ENCODE measurements at regions not wholly inside any gene's neighbourhood (a gene's known extent, or its start where the extent isn't known, plus 50 kb on each side); places are given as distances from the start of the nearest gene placed in this dataset.

DNA sequence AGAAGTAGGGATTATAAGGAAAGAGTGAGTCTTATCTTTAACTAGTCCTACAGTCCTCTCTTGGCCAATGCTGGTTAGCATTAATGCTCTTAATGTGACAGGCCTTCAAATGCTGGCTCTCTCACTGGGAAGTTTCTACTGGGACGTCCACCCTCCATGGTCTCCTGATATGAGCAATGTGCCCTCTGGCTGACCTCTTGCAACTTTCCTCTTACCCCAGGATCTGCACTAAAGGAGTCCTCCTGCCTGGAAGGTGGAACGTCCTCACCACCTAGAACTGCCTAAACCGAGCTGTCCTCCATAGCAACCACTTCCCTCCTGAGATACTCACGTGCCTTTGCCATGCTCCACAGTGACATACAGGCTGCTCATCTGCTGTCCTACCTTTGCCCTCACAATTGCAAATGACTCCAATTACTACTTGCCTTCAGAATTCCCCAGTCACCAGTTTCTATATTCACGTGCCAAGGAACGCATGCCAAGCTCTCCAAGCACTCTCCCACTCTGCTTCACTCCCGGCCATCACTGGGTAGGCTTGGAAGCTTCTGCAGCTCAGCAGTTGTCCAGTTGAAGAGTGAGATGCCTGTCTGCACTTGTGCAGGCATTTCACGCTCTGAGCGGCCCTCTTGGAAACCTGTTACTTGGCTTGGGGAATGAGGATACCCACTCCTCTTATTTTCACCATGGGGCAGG is 404.7 kb downstream of the RRAGC start:
- Mint-ChIP-seq H3K27me3 (peaks cover 10% of the 10 kb centered on the region), H3K27ac (no peak overlapping the region)

DNA sequence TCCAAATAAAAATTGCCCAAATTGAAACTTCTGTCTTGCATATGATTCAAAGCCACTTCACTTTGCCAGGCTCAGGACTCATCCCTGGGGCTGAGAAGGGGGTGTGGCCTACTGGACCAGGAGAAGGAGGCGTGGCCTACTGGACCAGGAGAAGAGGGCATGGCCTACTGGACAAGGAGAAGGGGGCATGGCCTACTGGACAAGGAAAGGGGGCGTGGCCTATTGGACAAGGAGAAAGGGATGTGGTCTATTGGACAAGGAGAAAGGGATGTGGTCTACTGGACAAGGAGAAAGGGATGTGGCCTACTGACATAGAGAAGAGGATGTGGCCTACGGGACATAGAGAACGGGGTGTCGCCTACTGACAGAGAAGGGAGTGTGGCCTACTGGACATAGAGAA is 405.3 kb downstream of the RRAGC start:
- Mint-ChIP-seq H3K27ac (no peak overlapping the region), H3K27me3 (peaks cover 6% of the 10 kb centered on the region), H3K4me1 (no peaks in the 10 kb centered on the region), H3K9me3 (no peaks in the 10 kb centered on the region), H3K4me3 (no peak overlapping the region), H3K36me3 (ENCODE audit: low read depth) (no peaks in the 10 kb centered on the region)
- ATAC-seq (no peak), DNase-seq (no peak)

More for the DNA sequence above, 404.7 kb downstream of the RRAGC start:
- H3K4me1 Mint-ChIP-seq, result no peaks in the 10 kb centered on the region
- H3K9me3 Mint-ChIP-seq, result no peaks in the 10 kb centered on the region
- no peak for ATAC-seq
- no peak overlapping the region for H3K4me3 Mint-ChIP-seq
- no peak for DNase-seq
- no peaks in the 10 kb centered on the region for H3K36me3 Mint-ChIP-seq (ENCODE audit: low read depth)

DNA sequence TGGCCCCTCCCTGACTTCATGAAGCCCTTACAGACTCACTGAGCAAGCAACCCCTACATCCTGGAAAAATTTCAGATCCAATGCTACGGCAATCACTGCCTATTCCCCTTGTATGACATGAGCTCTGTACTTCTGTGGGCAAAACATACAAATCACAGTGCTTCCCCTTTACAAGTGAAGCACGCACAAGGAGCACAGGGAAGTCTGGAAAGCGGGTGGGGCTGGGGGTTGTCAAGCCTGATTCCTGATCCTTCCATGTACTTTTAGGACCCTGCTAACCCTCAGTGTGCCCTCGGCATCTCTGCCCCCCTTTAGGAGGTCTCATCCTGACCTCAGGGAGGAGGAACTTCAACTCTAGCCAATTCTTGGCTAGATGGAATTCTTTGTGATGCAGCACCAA is 405.7 kb upstream of the POU3F1 start:
- no peaks in the 10 kb centered on the region for H3K9me3 Mint-ChIP-seq
- H3K4me3 Mint-ChIP-seq, result no peak overlapping the region
- no peak overlapping the region for H3K27ac Mint-ChIP-seq
- DNase-seq, result no peak
- ATAC-seq, result no peak
- H3K4me1 Mint-ChIP-seq, result no peaks in the 10 kb centered on the region
- no peaks in the 10 kb centered on the region for H3K36me3 Mint-ChIP-seq (ENCODE audit: low read depth)
- peaks cover 12% of the 10 kb centered on the region for H3K27me3 Mint-ChIP-seq

DNA sequence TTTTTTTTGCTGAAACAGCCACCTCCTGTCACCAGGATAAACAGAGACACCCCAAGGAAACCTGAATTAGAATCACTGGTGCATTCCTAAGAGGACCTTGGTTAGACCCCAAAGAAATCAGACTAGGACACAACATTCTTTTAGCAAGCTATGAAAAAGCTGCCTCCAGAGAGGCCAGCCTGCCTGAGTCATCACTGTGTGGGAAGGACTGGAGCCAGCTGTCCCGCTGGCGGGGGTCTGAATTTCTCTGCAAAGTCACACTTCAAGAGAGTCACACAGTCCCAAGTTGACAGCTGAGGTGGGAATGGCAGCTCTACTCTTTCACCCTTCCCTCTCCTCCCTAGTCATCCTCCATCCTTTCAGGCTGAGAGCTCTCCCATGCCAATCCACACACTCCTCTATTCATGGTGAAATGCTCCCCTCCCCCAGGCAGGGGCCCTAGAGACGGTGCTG is 405.0 kb upstream of the POU3F1 start:
- Mint-ChIP-seq H3K27me3 (peaks cover 15% of the 10 kb centered on the region), H3K4me3 (no peak overlapping the region), H3K4me1 (no peaks in the 10 kb centered on the region), H3K9me3 (no peaks in the 10 kb centered on the region), H3K27ac (no peak overlapping the region), H3K36me3 (ENCODE audit: low read depth) (no peaks in the 10 kb centered on the region)
- ATAC-seq, result peak; percentile 31
- DNase-seq, result no peak

DNA sequence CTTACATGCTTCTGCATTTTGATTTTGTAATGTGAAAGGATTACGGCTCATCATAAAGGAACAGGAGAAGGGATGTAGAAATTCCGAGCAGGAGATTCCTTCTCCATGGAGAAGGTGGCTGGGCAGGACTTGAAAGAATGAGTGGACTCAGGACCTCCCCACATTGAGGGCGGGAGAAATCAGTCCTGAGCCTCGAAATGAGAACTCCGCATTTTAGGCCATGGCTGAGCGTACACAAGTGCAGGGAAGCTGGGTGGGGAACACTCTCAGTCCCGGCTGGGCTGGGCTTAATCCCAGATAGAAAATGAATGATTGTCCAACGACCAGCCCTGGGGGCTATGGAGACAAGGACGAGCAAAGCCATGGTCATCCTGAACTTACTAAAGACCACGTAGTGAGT is 402.3 kb upstream of the POU3F1 start:
- Mint-ChIP-seq H3K36me3 (ENCODE audit: low read depth) (no peaks in the 10 kb centered on the region), H3K27ac (no peak overlapping the region), H3K4me1 (no peaks in the 10 kb centered on the region), H3K27me3 (peaks cover 30% of the 10 kb centered on the region), H3K9me3 (no peaks in the 10 kb centered on the region), H3K4me3 (no peak overlapping the region)
- ATAC-seq, result no peak
- no peak for DNase-seq

DNA sequence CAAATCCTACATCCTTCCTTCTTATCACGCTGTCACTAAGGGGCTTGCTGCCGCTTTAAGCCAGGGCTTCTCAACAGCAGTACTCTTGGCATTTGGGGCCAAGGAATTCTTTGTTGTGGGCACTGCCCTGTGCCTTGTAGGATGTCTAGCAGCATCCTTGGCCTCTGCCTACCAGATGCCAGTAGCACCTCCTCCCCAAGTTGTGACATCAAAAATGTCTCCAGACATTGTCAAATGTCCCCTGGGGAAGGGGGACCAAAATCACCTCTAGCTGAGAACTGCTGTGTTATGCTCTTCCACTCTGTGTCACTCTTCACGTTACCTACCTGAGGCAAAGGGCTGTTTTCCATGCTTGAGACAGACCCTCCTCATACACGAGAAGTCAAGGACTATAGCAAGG is 400.3 kb upstream of the POU3F1 start:
- Mint-ChIP-seq H3K4me3 (no peak overlapping the region), H3K4me1 (no peaks in the 10 kb centered on the region), H3K27ac (no peak overlapping the region), H3K27me3 (peaks cover 34% of the 10 kb centered on the region), H3K9me3 (peaks cover 1% of the 10 kb centered on the region), H3K36me3 (ENCODE audit: low read depth) (no peaks in the 10 kb centered on the region)
- ATAC-seq (no peak), DNase-seq (no peak)

DNA sequence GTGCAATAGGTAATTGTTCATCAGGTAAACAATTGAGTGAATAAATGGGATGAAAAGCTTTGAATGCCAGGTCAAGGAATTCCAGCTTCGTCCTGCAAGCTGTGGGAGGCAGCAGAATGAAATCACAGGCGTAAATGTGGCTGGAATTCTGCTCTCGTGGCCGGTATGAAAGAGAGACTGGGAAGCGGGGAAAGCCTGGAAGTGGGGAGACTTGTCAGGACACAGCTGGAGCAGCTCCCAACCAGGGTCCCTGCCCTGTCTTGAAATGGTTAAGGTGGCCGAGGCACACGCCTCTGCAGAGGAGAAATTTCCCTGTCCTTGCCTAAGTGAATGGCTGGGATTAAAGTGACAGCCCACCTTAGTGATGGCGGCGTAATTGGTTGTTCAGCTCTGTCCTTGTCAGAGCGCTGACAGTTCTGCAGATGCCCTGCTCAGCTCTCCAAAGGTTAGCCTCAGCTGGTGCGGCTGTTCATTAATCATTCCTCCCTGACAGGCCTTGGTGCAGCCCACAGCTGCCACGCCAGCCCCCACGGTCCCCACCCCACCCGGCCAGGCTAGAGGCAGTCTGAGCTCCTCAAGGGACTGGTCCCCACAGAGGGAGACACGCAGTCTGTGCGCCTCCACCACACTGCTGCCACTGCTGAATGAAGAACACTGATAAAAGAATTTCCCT is 398.3 kb upstream of the POU3F1 start:
- no peak overlapping the region for H3K4me3 Mint-ChIP-seq
- peaks cover 19% of the 10 kb centered on the region for H3K9me3 Mint-ChIP-seq
- DNase-seq (no peak), ATAC-seq (no peak)
- peaks cover 2% of the 10 kb centered on the region for H3K36me3 Mint-ChIP-seq (ENCODE audit: low read depth)
- peaks cover 46% of the 10 kb centered on the region for H3K27me3 Mint-ChIP-seq
- H3K4me1 Mint-ChIP-seq, result no peaks in the 10 kb centered on the region
- H3K27ac Mint-ChIP-seq, result no peak overlapping the region

DNA sequence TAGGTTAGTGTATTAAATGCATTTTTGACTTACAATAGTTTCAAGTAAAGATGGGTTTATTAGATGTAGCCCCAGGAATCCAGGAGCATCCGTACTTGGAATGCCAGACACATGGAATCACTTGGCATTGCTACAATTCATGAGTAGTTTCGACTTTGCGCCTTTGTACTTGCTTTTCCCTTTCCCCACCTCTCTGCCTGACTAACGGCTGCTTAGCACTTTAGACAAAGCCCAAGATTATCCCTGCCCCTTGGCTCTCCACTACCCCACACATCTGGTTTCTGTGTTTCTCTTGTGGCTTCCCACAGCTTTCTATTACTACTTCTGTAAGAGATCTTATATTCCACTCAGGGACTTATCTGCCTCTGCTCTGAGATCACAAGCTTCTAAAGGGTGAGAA is 397.7 kb upstream of the POU3F1 start:
- H3K4me3 Mint-ChIP-seq, result no peak overlapping the region
- DNase-seq (no peak), ATAC-seq (no peak)
- peaks cover 20% of the 10 kb centered on the region for H3K9me3 Mint-ChIP-seq
- peaks cover 46% of the 10 kb centered on the region for H3K27me3 Mint-ChIP-seq
- no peaks in the 10 kb centered on the region for H3K4me1 Mint-ChIP-seq
- H3K36me3 Mint-ChIP-seq (ENCODE audit: low read depth), result peaks cover 2% of the 10 kb centered on the region
- H3K27ac Mint-ChIP-seq, result no peak overlapping the region

DNA sequence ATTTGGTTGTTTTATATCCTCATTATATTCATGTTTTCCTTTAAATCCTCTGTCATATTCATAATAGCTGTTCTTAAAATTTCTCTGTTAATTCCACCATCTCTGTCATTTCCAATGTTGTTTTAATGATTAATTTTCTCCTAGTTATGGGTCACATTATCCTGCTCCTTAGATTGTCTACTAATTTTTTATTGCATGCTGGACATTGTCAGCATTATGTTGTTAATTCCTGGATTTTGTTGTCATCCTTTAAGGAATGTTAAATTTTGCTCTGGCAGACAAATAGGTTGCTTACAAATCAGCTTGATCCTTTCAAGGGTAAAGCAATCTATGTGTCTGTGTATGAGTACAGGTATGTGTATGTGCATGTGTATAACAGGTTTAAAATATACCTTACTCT is 393.8 kb upstream of the POU3F1 start:
- ATAC-seq, result no peak
- Mint-ChIP-seq H3K27me3 (peaks cover 29% of the 10 kb centered on the region), H3K4me3 (no peak overlapping the region), H3K27ac (no peak overlapping the region), H3K4me1 (no peaks in the 10 kb centered on the region), H3K9me3 (peaks cover 20% of the 10 kb centered on the region), H3K36me3 (ENCODE audit: low read depth) (peaks cover 2% of the 10 kb centered on the region)
- DNase-seq, result no peak

DNA sequence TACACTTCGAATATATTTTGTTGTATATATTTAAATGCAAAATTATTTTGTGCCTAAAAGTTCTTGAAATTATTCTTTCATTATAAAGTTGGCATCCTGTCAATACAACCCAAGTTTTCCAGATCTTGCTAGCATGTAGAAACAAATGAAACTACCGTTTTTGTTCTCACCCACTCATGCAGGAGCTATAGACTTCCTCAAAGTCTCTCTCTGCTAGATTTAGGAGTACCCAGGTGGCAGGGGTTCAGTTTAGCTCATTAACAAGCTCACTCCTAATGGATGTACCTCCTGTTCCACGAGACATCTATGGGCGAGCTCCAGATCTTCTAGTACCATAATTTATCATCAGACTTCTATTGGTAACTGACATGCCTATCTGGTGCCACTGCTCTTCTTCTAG is 390.2 kb upstream of the POU3F1 start:
- DNase-seq, result no peak
- H3K36me3 Mint-ChIP-seq (ENCODE audit: low read depth), result peaks cover 2% of the 10 kb centered on the region
- peaks cover 19% of the 10 kb centered on the region for H3K27me3 Mint-ChIP-seq
- H3K27ac Mint-ChIP-seq, result no peak overlapping the region
- H3K4me3 Mint-ChIP-seq, result no peak overlapping the region
- H3K9me3 Mint-ChIP-seq, result peaks cover 17% of the 10 kb centered on the region
- no peak for ATAC-seq
- H3K4me1 Mint-ChIP-seq, result no peaks in the 10 kb centered on the region

DNA sequence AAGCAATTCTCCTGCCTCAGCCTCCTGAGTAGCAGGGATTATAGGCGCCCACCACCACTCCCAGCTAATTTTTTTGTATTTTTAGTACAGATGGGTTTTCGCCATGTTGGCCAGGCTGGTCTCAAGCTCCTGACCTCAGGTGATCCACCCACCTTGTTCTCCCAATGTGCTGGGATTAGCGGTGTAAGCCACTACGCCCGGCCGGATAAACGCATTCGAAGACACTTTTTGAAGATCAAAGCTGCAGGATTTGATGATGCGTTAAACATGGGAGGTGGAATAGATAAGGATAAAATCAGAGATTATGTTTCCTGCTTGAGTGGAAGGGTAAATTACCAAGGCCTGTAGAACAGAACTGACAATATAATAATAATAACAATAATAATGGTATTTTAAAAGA is 389.4 kb upstream of the POU3F1 start:
- DNase-seq (no peak), ATAC-seq (no peak)
- Mint-ChIP-seq H3K27ac (no peak overlapping the region), H3K4me3 (no peak overlapping the region), H3K27me3 (peaks cover 19% of the 10 kb centered on the region), H3K9me3 (peaks cover 10% of the 10 kb centered on the region), H3K4me1 (no peaks in the 10 kb centered on the region), H3K36me3 (ENCODE audit: low read depth) (peaks cover 2% of the 10 kb centered on the region)

DNA sequence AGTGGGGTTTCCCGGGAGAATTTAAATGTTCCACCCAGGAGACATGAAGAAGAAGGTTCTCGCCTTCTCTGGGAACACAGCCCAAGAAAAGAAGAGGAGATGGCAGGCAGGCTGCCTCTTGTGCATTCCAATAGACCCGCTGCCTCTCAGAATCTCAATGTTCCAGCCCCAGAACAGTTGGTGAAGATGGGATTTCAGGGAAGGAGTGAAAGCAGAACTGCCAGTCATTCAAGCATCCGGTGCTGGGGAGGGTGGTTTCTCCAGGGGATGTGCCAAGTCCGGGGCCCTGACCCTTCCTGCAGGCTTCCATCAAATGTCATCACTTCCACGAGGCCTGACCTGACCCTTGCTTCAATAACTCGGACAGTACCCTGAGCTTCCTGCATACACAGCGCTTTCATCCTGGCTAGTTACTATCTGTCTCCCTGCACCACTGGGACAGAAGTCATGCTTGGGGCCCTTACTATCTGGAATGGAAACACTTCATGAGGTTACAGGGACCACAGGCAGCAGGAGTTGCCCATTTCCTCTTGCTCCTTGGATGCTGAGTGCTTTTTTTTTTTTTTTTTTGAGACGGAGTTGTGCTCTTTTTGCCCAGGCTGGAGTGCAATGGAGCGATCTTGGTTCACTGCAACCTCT is 386.6 kb upstream of the POU3F1 start:
- H3K4me1 Mint-ChIP-seq, result no peaks in the 10 kb centered on the region
- H3K9me3 Mint-ChIP-seq, result no peaks in the 10 kb centered on the region
- ATAC-seq, result no peak
- no peaks in the 10 kb centered on the region for H3K36me3 Mint-ChIP-seq (ENCODE audit: low read depth)
- no peak overlapping the region for H3K4me3 Mint-ChIP-seq
- H3K27ac Mint-ChIP-seq, result no peak overlapping the region
- no peak for DNase-seq
- H3K27me3 Mint-ChIP-seq, result peaks cover 13% of the 10 kb centered on the region

DNA sequence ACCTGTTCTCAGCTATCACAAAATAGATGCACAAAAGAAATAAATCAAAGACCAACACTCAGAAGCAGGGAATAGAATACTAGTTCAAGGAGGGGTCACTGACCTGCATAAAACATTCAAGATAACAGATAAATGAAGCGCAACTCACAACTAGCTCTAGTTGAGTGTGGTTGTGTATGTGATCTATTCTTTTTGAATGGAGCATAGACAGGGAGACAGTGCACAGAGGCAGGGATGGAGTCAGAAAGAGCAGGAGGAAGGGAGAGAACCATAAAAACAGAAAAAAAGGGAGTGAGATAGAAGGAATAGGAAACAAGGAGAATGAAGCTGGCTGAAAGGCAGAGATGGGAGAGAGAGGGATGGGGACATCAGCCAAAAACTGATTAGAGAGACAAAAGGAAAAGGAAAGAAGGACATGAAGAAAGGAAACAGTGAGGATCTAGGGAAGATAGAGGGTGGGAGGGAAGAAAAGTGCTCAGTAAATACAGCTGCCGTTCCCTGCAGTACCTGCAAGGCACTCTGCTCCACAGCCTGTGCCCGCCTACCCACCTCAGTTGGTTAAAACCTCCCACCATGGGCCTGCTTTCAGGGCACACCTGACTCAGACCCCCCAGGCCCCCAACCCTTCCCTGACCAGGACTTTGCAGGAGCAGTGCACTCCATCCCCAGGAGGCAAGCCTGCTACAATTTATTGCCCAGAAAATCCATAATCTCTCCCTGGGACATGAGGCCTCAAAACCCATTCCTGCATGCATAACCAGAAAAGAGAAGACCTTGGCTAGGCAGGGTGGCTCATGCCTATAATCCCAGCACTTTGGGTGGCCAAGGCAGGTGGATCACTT is 385.2 kb upstream of the POU3F1 start:
- no peaks in the 10 kb centered on the region for H3K36me3 Mint-ChIP-seq (ENCODE audit: low read depth)
- peaks cover 16% of the 10 kb centered on the region for H3K27me3 Mint-ChIP-seq
- no peaks in the 10 kb centered on the region for H3K9me3 Mint-ChIP-seq
- H3K27ac Mint-ChIP-seq, result no peak overlapping the region
- no peak overlapping the region for H3K4me3 Mint-ChIP-seq
- H3K4me1 Mint-ChIP-seq, result no peaks in the 10 kb centered on the region
- ATAC-seq, result no peak
- DNase-seq, result no peak

DNA sequence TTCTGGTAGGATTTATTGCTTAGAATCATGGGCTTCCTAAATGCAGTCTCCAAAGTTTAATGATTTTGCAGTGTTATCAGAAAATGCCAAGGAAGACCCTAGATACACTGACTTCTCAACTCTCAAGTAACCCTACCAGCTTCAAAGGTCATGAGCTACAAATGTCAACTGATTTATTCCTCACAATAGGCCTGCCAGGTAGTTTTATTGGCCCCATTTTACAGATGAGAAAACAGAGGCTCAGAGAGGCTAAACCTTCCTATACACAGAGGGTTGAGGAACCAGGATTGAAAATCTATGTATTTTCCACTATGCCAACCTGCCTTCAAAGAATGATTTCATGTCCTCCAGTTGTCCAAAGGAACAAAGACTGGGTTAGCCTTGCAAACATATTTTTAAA is 384.4 kb upstream of the POU3F1 start:
- Mint-ChIP-seq H3K27me3 (peaks cover 24% of the 10 kb centered on the region), H3K4me1 (no peaks in the 10 kb centered on the region), H3K4me3 (no peak overlapping the region), H3K9me3 (no peaks in the 10 kb centered on the region), H3K27ac (no peak overlapping the region), H3K36me3 (ENCODE audit: low read depth) (no peaks in the 10 kb centered on the region)
- no peak for ATAC-seq
- no peak for DNase-seq
